ENCODE measurements at regions not wholly inside any gene's neighbourhood (a gene's known extent, or its start where the extent isn't known, plus 50 kb on each side); places are given as distances from the start of the nearest gene placed in this dataset.

DNA sequence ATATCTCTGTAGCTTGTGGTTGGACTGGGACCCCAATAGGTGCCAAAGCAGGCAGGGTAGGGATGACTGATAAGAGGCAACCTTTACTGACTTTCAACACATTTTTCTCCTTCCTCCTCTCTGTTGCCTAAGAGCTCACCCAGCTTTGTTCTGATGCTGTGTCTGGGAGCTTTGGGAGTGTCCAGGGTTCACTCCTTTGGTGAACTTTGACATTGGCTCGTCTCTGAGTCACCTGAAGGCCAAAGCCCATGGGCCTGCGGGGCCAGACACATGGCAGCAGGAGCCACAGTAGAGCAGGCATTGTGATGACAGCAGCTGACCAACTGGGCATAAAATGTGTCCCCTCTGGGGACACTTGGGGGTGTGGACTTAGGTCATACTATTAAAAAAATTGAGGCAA, 99.5 kb upstream of the ZNF644 start:
- TF ChIP-seq FOXM1 (IDR thresholded peaks at IDR 0.05; ENCODE audit: borderline replicate concordance, low read depth): no peak

DNA sequence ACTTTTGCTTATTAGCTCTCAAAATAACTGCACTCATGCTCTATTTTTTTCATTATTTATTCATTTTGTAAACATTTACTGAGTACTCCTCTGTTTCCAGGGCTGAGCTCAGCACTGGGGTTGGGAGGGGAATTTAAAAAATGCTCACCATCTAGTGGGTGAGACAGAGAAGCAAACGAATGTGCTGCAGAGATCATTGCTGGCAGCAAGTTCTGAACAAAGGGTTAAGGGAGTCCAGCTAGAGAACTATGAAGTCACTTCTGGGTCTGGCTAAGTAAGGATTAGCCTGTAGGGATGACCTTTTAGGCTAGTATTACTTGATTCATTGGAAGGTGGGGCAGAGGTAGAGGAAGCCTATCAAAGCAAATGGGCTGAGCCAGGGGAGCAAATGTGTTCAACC, 99.1 kb upstream of the ZNF644 start:
- no peak for TF ChIP-seq CREB1 (IDR thresholded peaks at IDR 0.05; ENCODE audit: low read depth)
- TF ChIP-seq TCF12 (IDR thresholded peaks at IDR 0.05; ENCODE audit: low read depth): no peak
- TF ChIP-seq RAD21 (IDR thresholded peaks at IDR 0.05; ENCODE audit: low read depth): no peak
- no peak for TF ChIP-seq CEBPB (IDR thresholded peaks at IDR 0.05)
- TF ChIP-seq, protein P1, sequence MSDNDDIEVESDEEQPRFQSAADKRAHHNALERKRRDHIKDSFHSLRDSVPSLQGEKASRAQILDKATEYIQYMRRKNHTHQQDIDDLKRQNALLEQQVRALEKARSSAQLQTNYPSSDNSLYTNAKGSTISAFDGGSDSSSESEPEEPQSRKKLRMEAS (IDR thresholded peaks at IDR 0.05): no peak
- no peak for TF ChIP-seq NFIC (IDR thresholded peaks at IDR 0.05)
- TF ChIP-seq ZBTB7A (IDR thresholded peaks at IDR 0.05; ENCODE audit: low read depth): no peak
- no peak for TF ChIP-seq YY1 (IDR thresholded peaks at IDR 0.05; ENCODE audit: low read depth)
- no peak for TF ChIP-seq TEAD4 (IDR thresholded peaks at IDR 0.05)
- TF ChIP-seq, protein P2, sequence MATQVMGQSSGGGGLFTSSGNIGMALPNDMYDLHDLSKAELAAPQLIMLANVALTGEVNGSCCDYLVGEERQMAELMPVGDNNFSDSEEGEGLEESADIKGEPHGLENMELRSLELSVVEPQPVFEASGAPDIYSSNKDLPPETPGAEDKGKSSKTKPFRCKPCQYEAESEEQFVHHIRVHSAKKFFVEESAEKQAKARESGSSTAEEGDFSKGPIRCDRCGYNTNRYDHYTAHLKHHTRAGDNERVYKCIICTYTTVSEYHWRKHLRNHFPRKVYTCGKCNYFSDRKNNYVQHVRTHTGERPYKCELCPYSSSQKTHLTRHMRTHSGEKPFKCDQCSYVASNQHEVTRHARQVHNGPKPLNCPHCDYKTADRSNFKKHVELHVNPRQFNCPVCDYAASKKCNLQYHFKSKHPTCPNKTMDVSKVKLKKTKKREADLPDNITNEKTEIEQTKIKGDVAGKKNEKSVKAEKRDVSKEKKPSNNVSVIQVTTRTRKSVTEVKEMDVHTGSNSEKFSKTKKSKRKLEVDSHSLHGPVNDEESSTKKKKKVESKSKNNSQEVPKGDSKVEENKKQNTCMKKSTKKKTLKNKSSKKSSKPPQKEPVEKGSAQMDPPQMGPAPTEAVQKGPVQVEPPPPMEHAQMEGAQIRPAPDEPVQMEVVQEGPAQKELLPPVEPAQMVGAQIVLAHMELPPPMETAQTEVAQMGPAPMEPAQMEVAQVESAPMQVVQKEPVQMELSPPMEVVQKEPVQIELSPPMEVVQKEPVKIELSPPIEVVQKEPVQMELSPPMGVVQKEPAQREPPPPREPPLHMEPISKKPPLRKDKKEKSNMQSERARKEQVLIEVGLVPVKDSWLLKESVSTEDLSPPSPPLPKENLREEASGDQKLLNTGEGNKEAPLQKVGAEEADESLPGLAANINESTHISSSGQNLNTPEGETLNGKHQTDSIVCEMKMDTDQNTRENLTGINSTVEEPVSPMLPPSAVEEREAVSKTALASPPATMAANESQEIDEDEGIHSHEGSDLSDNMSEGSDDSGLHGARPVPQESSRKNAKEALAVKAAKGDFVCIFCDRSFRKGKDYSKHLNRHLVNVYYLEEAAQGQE (IDR thresholded peaks at IDR 0.05; ENCODE audit: low read depth): no peak
- TF ChIP-seq FOXM1 (IDR thresholded peaks at IDR 0.05; ENCODE audit: borderline replicate concordance, low read depth): no peak
- TF ChIP-seq EGR1 (IDR thresholded peaks at IDR 0.05): no peak
- TF ChIP-seq, protein P3, sequence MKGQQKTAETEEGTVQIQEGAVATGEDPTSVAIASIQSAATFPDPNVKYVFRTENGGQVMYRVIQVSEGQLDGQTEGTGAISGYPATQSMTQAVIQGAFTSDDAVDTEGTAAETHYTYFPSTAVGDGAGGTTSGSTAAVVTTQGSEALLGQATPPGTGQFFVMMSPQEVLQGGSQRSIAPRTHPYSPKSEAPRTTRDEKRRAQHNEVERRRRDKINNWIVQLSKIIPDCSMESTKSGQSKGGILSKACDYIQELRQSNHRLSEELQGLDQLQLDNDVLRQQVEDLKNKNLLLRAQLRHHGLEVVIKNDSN (IDR thresholded peaks at IDR 0.05): no peak
- TF ChIP-seq EP300 (IDR thresholded peaks at IDR 0.05; ENCODE audit: borderline replicate concordance): no peak
- no peak for TF ChIP-seq TAF1 (IDR thresholded peaks at IDR 0.05; ENCODE audit: low read depth)

DNA sequence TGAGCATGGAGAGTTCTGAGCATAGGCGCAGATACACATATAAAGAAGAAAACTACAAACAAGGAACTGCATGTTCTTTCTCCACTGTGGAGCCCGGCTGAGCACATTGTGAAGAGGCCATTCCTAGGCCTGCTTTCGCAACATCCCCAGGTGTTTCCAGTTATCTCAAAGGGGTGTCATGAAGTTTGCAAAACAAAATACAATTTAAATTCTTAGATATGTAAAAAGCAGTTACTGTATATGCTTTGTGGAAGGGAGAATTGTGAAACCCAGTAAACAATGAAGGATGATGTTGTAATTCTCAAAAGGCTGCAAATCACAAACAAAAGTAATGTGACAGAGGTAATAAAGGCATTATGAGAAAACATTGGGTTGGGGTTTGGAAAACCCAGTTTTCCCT, 98.6 kb upstream of the ZNF644 start:
- 0 out of 2 replicates have a peak, but pooled peaks have one; percentile 32 for TF ChIP-seq CEBPB (IDR thresholded peaks at IDR 0.05)
- TF ChIP-seq EGR1 (IDR thresholded peaks at IDR 0.05): no peak
- TF ChIP-seq, protein P3 (IDR thresholded peaks at IDR 0.05): no peak

DNA sequence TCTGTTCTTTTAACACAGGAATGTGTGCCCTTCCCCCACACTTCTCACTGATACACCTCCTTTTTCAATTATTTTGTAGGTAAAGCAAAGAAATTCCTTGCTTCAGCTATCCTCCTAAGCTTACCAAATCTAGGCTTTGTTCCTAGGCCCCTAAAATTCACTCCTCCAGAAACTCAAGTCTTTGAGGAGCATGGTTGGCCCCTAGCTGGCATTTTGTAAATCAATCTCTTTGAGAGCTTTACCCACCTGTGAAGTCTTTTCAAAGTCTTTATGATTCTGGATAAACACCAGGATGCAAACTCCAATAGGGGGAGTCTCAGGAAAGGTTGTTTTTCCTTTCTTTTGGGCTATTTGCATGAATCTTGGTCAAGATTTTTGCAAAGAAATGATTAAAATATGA, 82.9 kb upstream of the ZNF644 start:
- TF ChIP-seq TAF1 (IDR thresholded peaks at IDR 0.05; ENCODE audit: low read depth) (no peak), EGR1 (IDR thresholded peaks at IDR 0.05) (no peak), FOXM1 (IDR thresholded peaks at IDR 0.05; ENCODE audit: borderline replicate concordance, low read depth) (no peak), YY1 (IDR thresholded peaks at IDR 0.05; ENCODE audit: low read depth) (no peak), TEAD4 (IDR thresholded peaks at IDR 0.05) (no peak), RAD21 (IDR thresholded peaks at IDR 0.05; ENCODE audit: low read depth) (no peak), EP300 (IDR thresholded peaks at IDR 0.05; ENCODE audit: borderline replicate concordance) (no peak), TCF12 (IDR thresholded peaks at IDR 0.05; ENCODE audit: low read depth) (no peak), CREB1 (IDR thresholded peaks at IDR 0.05; ENCODE audit: low read depth) (no peak), CEBPB (IDR thresholded peaks at IDR 0.05) (no peak), NFIC (IDR thresholded peaks at IDR 0.05) (no peak), ZBTB7A (IDR thresholded peaks at IDR 0.05; ENCODE audit: low read depth) (no peak)
- TF ChIP-seq, protein P3 (IDR thresholded peaks at IDR 0.05): no peak
- TF ChIP-seq, protein P2 (IDR thresholded peaks at IDR 0.05; ENCODE audit: low read depth): no peak
- TF ChIP-seq, protein P1 (IDR thresholded peaks at IDR 0.05): no peak

DNA sequence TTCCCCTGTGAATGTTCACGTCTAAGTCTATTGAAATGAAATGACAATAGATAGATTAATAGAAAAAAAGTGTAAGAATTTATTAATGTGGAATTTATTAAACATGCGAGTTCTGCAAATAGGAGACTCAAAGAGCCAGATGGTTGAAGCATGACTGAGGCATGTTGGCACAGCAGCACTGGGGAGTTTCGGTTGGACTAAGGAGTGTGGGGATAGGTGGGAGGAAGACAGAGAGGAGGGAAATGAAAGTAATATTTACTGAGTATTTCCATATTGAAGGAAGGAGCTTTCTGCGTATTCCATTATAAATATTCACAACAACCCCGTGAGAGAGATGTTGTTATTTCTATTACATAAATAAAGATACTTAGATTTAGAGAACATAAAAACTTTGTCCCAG, 79.5 kb upstream of the ZNF644 start:
- TF ChIP-seq TAF1 (IDR thresholded peaks at IDR 0.05; ENCODE audit: low read depth): no peak
- TF ChIP-seq YY1 (IDR thresholded peaks at IDR 0.05; ENCODE audit: low read depth): no peak
- TF ChIP-seq ZBTB7A (IDR thresholded peaks at IDR 0.05; ENCODE audit: low read depth): no peak
- no peak for TF ChIP-seq FOXM1 (IDR thresholded peaks at IDR 0.05; ENCODE audit: borderline replicate concordance, low read depth)
- TF ChIP-seq NFIC (IDR thresholded peaks at IDR 0.05): no peak
- TF ChIP-seq TCF12 (IDR thresholded peaks at IDR 0.05; ENCODE audit: low read depth): no peak
- no peak for TF ChIP-seq CREB1 (IDR thresholded peaks at IDR 0.05; ENCODE audit: low read depth)
- TF ChIP-seq, protein P1 (IDR thresholded peaks at IDR 0.05): no peak

All from Ishikawa (cell line).